IPS-18c (cell line): ENCODE measurements at regions not wholly inside any gene's neighbourhood (a gene's known extent, or its start where the extent isn't known, plus 50 kb on each side); places are given as distances from the start of the nearest gene placed in this dataset.

ENCODE experiments used
- H3K4me3 ChIP-seq: 2 replicates; pipeline ENCODE4 v1.7.0; 2013; ENCODE audit warnings: low read depth, mild to moderate bottlenecking, low read length, moderate library complexity; ENCODE audit not compliant: insufficient read depth
- H3K9me3 ChIP-seq: one replicate; pipeline ENCODE4 v1.6.1; 2013; ENCODE audit warnings: mild to moderate bottlenecking, low read length, moderate library complexity; ENCODE audit not compliant: control insufficient read depth, insufficient read depth

- H3K9me3 ChIP-seq = peaks cover 4% of the 10 kb centered on the region
- H3K4me3 ChIP-seq = no peak overlapping the region
Measured at GRCh38 chr9:93900971-93901861, 53.9 kb downstream of the BARX1 start.

GRCh38 chr9:93900436-93900819 is 54.7 kb downstream of the BARX1 start:
- Histone ChIP-seq H3K9me3 (peaks cover 4% of the 10 kb centered on the region), H3K4me3 (no peak overlapping the region)

- peaks cover 4% of the 10 kb centered on the region for H3K9me3 ChIP-seq
Measured at GRCh38 chr9:93899609-93900435, 55.3 kb downstream of the BARX1 start.

GRCh38 chr9:93898502-93899426 is 56.4 kb downstream of the BARX1 start:
- H3K9me3 ChIP-seq = peaks cover 4% of the 10 kb centered on the region
- H3K4me3 ChIP-seq = no peak overlapping the region

More at GRCh38 chr9:93899609-93900435, 55.3 kb downstream of the BARX1 start:
- H3K4me3 ChIP-seq = no peak overlapping the region

- Histone ChIP-seq H3K4me3 (no peak overlapping the region), H3K9me3 (peaks cover 4% of the 10 kb centered on the region)
Measured at GRCh38 chr9:93898026-93898425, 57.1 kb downstream of the BARX1 start.

GRCh38 chr9:93897075-93897970 is 57.8 kb downstream of the BARX1 start:
- H3K4me3 ChIP-seq = no peak overlapping the region
- H3K9me3 ChIP-seq = peaks cover 4% of the 10 kb centered on the region

GRCh38 chr9:93896496-93897033 is 58.6 kb downstream of the BARX1 start:
- Histone ChIP-seq H3K4me3 (no peak overlapping the region), H3K9me3 (peaks cover 6% of the 10 kb centered on the region)

- peaks cover 7% of the 10 kb centered on the region for H3K9me3 ChIP-seq
- H3K4me3 ChIP-seq = no peak overlapping the region
Measured at GRCh38 chr9:93896093-93896492, 59.1 kb downstream of the BARX1 start.

- peaks cover 7% of the 10 kb centered on the region for H3K9me3 ChIP-seq
- H3K4me3 ChIP-seq = no peak overlapping the region
Measured at GRCh38 chr9:93895535-93895934, 59.6 kb downstream of the BARX1 start.

GRCh38 chr9:93894691-93895079 is 60.5 kb downstream of the BARX1 start:
- H3K4me3 ChIP-seq = no peak overlapping the region
- H3K9me3 ChIP-seq = peaks cover 4% of the 10 kb centered on the region

- H3K9me3 ChIP-seq = peaks cover 4% of the 10 kb centered on the region
Measured at GRCh38 chr9:93893899-93894690, 61.1 kb downstream of the BARX1 start.

GRCh38 chr9:93893194-93893593 is 62.0 kb downstream of the BARX1 start:
- no peak overlapping the region for H3K4me3 ChIP-seq
- peaks cover 4% of the 10 kb centered on the region for H3K9me3 ChIP-seq

More at GRCh38 chr9:93893899-93894690, 61.1 kb downstream of the BARX1 start:
- H3K4me3 ChIP-seq = no peak overlapping the region

- H3K4me3 ChIP-seq = no peak overlapping the region
Measured at GRCh38 chr9:93892748-93893147, 62.4 kb downstream of the BARX1 start.

GRCh38 chr9:93891549-93892310 is 63.4 kb downstream of the BARX1 start:
- Histone ChIP-seq H3K9me3 (peaks cover 4% of the 10 kb centered on the region), H3K4me3 (no peak overlapping the region)

More at GRCh38 chr9:93892748-93893147, 62.4 kb downstream of the BARX1 start:
- peaks cover 4% of the 10 kb centered on the region for H3K9me3 ChIP-seq

- H3K9me3 ChIP-seq = peaks cover 4% of the 10 kb centered on the region
- H3K4me3 ChIP-seq = no peak overlapping the region
Measured at GRCh38 chr9:93891050-93891449, 64.1 kb downstream of the BARX1 start.
